ENCODE measurements at regions not wholly inside any gene's neighbourhood (a gene's known extent, or its start where the extent isn't known, plus 50 kb on each side); places are given as distances from the start of the nearest gene placed in this dataset.

GRCh38 chr6:137568067-137568466 is 73.9 kb upstream of the OLIG3 start:
- no peak for FAIRE-seq
- H3K27ac ChIP-seq (ENCODE audit: low read depth, low read length), result no peak overlapping the region
- TF ChIP-seq ATF2 (IDR thresholded peaks at IDR 0.05; ENCODE audit: low read length), result no peak
- no peak for TF ChIP-seq TAF7 (optimal IDR thresholded peaks at IDR 0.05; ENCODE audit: borderline replicate concordance, low read depth, low read length)
- TF ChIP-seq JUN (IDR thresholded peaks at IDR 0.05; ENCODE audit: low read depth, low read length), result no peak
- no peak for TF ChIP-seq SP4 (IDR thresholded peaks at IDR 0.05; ENCODE audit: low read length)
- no peak for TF ChIP-seq NANOG (IDR thresholded peaks at IDR 0.05; ENCODE audit: insufficient read depth, low read depth, low read length, poor library complexity, severe bottlenecking)
- no peak for TF ChIP-seq RFX5 (IDR thresholded peaks at IDR 0.05; ENCODE audit: borderline replicate concordance, low read depth, low read length)
- no peak for TF ChIP-seq EP300 (IDR thresholded peaks at IDR 0.05; ENCODE audit: borderline replicate concordance in 1 of 2, low read depth in 2 of 2, low read length in 2 of 2)
- TF ChIP-seq, protein P1, sequence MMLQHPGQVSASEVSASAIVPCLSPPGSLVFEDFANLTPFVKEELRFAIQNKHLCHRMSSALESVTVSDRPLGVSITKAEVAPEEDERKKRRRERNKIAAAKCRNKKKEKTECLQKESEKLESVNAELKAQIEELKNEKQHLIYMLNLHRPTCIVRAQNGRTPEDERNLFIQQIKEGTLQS (IDR thresholded peaks at IDR 0.05; ENCODE audit: insufficient read depth, low read depth, low read length), result no peak
- TF ChIP-seq ASH2L (IDR thresholded peaks at IDR 0.05; ENCODE audit: low read length), result no peak
- TF ChIP-seq CHD1 (IDR thresholded peaks at IDR 0.05; ENCODE audit: low read depth, low read length), result no peak
- TF ChIP-seq HDAC6 (IDR thresholded peaks at IDR 0.05; ENCODE audit: low read depth, low read length), result no peak
- TF ChIP-seq MAX (IDR thresholded peaks at IDR 0.05), result no peak

More at GRCh38 chr6:137568067-137568466, 73.9 kb upstream of the OLIG3 start:
- Histone ChIP-seq H3K79me2 (ENCODE audit: control insufficient read depth in 1 of 2, insufficient read depth in 2 of 2, low read length in 2 of 2) (no peaks in the 10 kb centered on the region), H3K23ac (ENCODE audit: insufficient read length) (no peak overlapping the region), H3K4me2 (ENCODE audit: insufficient read depth in 1 of 2, low read depth in 2 of 2, low read length in 2 of 2) (no peak overlapping the region), H4K5ac (ENCODE audit: insufficient read length, low read depth, low read length) (no peak overlapping the region), H3K56ac (replicated peaks; ENCODE audit: insufficient read length, low read depth, low read length) (no peak overlapping the region), H3K9me3 (ENCODE audit: insufficient read depth in 2 of 2, low read depth in 1 of 2, low read length in 1 of 2) (peaks cover 0 to 2% of the 10 kb centered on the region in 2 experiments; a peak in 1 of 4 replicates), H4K91ac (replicated peaks; ENCODE audit: insufficient read length, low read length) (no peak overlapping the region), H2BK20ac (ENCODE audit: low read length) (no peak overlapping the region), H3K4ac (replicated peaks; ENCODE audit: insufficient read length, low read depth, low read length) (no peak overlapping the region), H2BK5ac (ENCODE audit: low read depth, low read length) (no peak overlapping the region), H3K23me2 (ENCODE audit: low read depth, low read length) (no peaks in the 10 kb centered on the region; the same call in 1 of the 2 replicates), H2BK12ac (ENCODE audit: low read depth, low read length) (no peak overlapping the region), H3K14ac (ENCODE audit: insufficient read length) (no peak overlapping the region), H2AK5ac (ENCODE audit: low read depth, low read length) (no peak overlapping the region), H3K9ac (replicated peaks in 1 of 4; ENCODE audit: extremely low read depth in 1 of 4, low read depth in 3 of 4, low read length in 3 of 4) (no peak overlapping the region), H3K27me3 (replicated peaks in 1 of 4; ENCODE audit: control insufficient read depth in 3 of 4, extremely low read depth in 1 of 4, insufficient read depth in 3 of 4, low read length in 3 of 4) (no peaks in the 10 kb centered on the region), H2BK15ac (ENCODE audit: low read length) (no peak overlapping the region), H3K18ac (ENCODE audit: extremely low read depth, low read length) (no peak overlapping the region), H3K36me3 (ENCODE audit: control insufficient read depth in 2 of 4, insufficient read depth in 4 of 4, low read length in 3 of 4) (no peaks in the 10 kb centered on the region), H3K79me1 (ENCODE audit: low read depth, low read length) (no peaks in the 10 kb centered on the region), H3K4me1 (replicated peaks in 1 of 4; ENCODE audit: control insufficient read depth in 3 of 4, insufficient read depth in 4 of 4, low read length in 3 of 4) (no peaks in the 10 kb centered on the region), H4K20me1 (replicated peaks in 1 of 2; ENCODE audit: control insufficient read depth in 1 of 2, insufficient read depth in 2 of 2, low read length in 2 of 2) (no peaks in the 10 kb centered on the region), H4K8ac (ENCODE audit: extremely low read depth, insufficient read depth, low read length) (no peak overlapping the region), H3K4me3 (ENCODE audit: extremely low read depth in 1 of 4, insufficient read depth in 2 of 4, low read depth in 3 of 4, low read length in 4 of 4) (no peak overlapping the region), H2BK120ac (replicated peaks; ENCODE audit: low read depth, low read length) (no peak overlapping the region), H2AFZ (ENCODE audit: low read length) (no peak overlapping the region)
- CTCF ChIA-PET (ENCODE audit: partially characterized antibody), result interaction anchor here (0.8 to 3.9 kb wide), 3 partner anchors 8 to 20 kb away, joined by 3 to 53 read pairs (median 4); no protein-coding TSS in a partner anchor
- POLR2A ChIA-PET (ENCODE audit: partially characterized antibody), result no interaction called here
- DNase-seq (ENCODE audit: low read depth in 1 of 2, low spot score in 2 of 2), result no peak
- 85% methylated on average over 1 of the region's 1 CpG; no CpG with 5 or more reads in 1 of the 2 experiments for WGBS, 2 experiments (ENCODE audit: extremely low coverage in 1 of 2, insufficient coverage in 1 of 2, insufficient read length in 1 of 2, insufficient replicate concordance in 2 of 2, low coverage in 1 of 2, low lambda C conversion rate in 2 of 2, missing lambda C conversion rate in 1 of 2)

Measured in H1 (cell line).